NCI-H2196 (cell line): ENCODE measurements at regions not wholly inside any gene's neighbourhood (a gene's known extent, or its start where the extent isn't known, plus 50 kb on each side); places are given as distances from the start of the nearest gene placed in this dataset.
A peak's percentile ranks its signal among the peaks of the same experiment; 100 is the strongest.

Experiments
- DNase-seq: peaks from one replicate; lab custom pipeline; 2025; ENCODE audit not compliant: unreplicated experiment; lab: John Stamatoyannopoulos, UW

- DNase-seq = no peak
Observed at GRCh38 chr10:28810057-28810870, 132.9 kb downstream of the BAMBI start.

- DNase-seq = no peak
Observed at GRCh38 chr10:28811639-28812349, 134.5 kb downstream of the BAMBI start.

- DNase-seq = no peak
Observed at GRCh38 chr10:28812384-28813372, 135.4 kb downstream of the BAMBI start.

- no peak for DNase-seq
Observed at GRCh38 chr10:28815681-28816080, 138.4 kb downstream of the BAMBI start.

- no peak for DNase-seq
Observed at GRCh38 chr10:28822719-28823464, 145.6 kb downstream of the BAMBI start.

GRCh38 chr10:28823501-28824075 is 146.3 kb downstream of the BAMBI start:
- DNase-seq = no peak

- DNase-seq = no peak
Observed at GRCh38 chr10:28833313-28833712, 156.0 kb downstream of the BAMBI start.

- DNase-seq = no peak
Observed at GRCh38 chr10:28836435-28836743, 159.1 kb downstream of the BAMBI start.

- DNase-seq = no peak
Observed at GRCh38 chr10:28837613-28838390, 160.5 kb downstream of the BAMBI start.

GRCh38 chr10:28838908-28839307 is 161.6 kb downstream of the BAMBI start:
- DNase-seq = no peak

GRCh38 chr10:28839600-28840007 is 162.3 kb downstream of the BAMBI start:
- DNase-seq = peak; percentile 48

GRCh38 chr10:28840202-28840601 is 162.9 kb downstream of the BAMBI start:
- DNase-seq = no peak

GRCh38 chr10:28840971-28841370 is 163.7 kb downstream of the BAMBI start:
- no peak for DNase-seq

- DNase-seq = no peak
Observed at GRCh38 chr10:28841625-28842024, 164.3 kb downstream of the BAMBI start.

- no peak for DNase-seq
Observed at GRCh38 chr10:28842321-28842720, 165.0 kb downstream of the BAMBI start.

GRCh38 chr10:28845009-28845682 is 167.8 kb downstream of the BAMBI start:
- DNase-seq = no peak

GRCh38 chr10:28849309-28849708 is 172.0 kb downstream of the BAMBI start:
- DNase-seq = no peak

GRCh38 chr10:28849821-28850220 is 172.5 kb downstream of the BAMBI start:
- no peak for DNase-seq

- no peak for DNase-seq
Observed at GRCh38 chr10:28850784-28851183, 173.5 kb downstream of the BAMBI start.
